ENCODE measurements at regions not wholly inside any gene's neighbourhood (a gene's known extent, or its start where the extent isn't known, plus 50 kb on each side); places are given as distances from the start of the nearest gene placed in this dataset.

GRCh38 chr11:60625262-60625661 is 74.2 kb upstream of the MS4A8 start:
- Histone ChIP-seq H3K4me1 (ENCODE audit: control insufficient read depth in 4 of 4, insufficient read depth in 4 of 4, low read length in 3 of 4) (no peaks in the 10 kb centered on the region), H3K9ac (ENCODE audit: low read depth in 1 of 2, low read length in 2 of 2) (no peak overlapping the region), H3K4me3 (ENCODE audit: low read depth in 1 of 3, low read length in 3 of 3) (no peak overlapping the region), H3K36me3 (ENCODE audit: control insufficient read depth in 4 of 4, insufficient read depth in 3 of 4, low read depth in 1 of 4, low read length in 3 of 4) (no peaks in the 10 kb centered on the region), H3K27ac (ENCODE audit: low read depth in 1 of 2, low read length in 2 of 2) (no peak overlapping the region), H3K9me3 (ENCODE audit: control insufficient read depth in 4 of 4, low read length in 3 of 4) (no peaks in the 10 kb centered on the region), H3K27me3 (ENCODE audit: control insufficient read depth in 4 of 4, insufficient read depth in 4 of 4, low read length in 3 of 4) (no peaks in the 10 kb centered on the region)
- WGBS = 47% methylated on average over 2 of the region's 2 CpGs
- TF ChIP-seq RXRA (IDR thresholded peaks at IDR 0.05) = no peak
- no peak for TF ChIP-seq CTCF (IDR thresholded peaks at IDR 0.05; ENCODE audit: low read depth, low read length, missing input control)
- no peak for DNase-seq (ENCODE audit: low spot score)

GRCh38 chr11:60629399-60629798 is 70.0 kb upstream of the MS4A8 start:
- Histone ChIP-seq H3K27ac (ENCODE audit: low read depth in 1 of 2, low read length in 2 of 2) (no peak overlapping the region), H3K4me3 (ENCODE audit: low read depth in 1 of 3, low read length in 3 of 3) (no peak overlapping the region), H3K9me3 (ENCODE audit: control insufficient read depth in 4 of 4, low read length in 3 of 4) (no peaks in the 10 kb centered on the region), H3K36me3 (ENCODE audit: control insufficient read depth in 4 of 4, insufficient read depth in 3 of 4, low read depth in 1 of 4, low read length in 3 of 4) (no peaks in the 10 kb centered on the region), H3K9ac (ENCODE audit: low read depth in 1 of 2, low read length in 2 of 2) (no peak overlapping the region), H3K27me3 (ENCODE audit: control insufficient read depth in 4 of 4, insufficient read depth in 4 of 4, low read length in 3 of 4) (peaks cover 0 to 3% (median 0%) of the 10 kb centered on the region in 4 donors), H3K4me1 (ENCODE audit: control insufficient read depth in 4 of 4, insufficient read depth in 4 of 4, low read length in 3 of 4) (no peaks in the 10 kb centered on the region)
- TF ChIP-seq RAD21 (IDR thresholded peaks at IDR 0.05) = no peak
- TF ChIP-seq FOXA1 (IDR thresholded peaks at IDR 0.05) = no peak
- no peak for TF ChIP-seq SP1 (IDR thresholded peaks at IDR 0.05)
- no peak for TF ChIP-seq REST (IDR thresholded peaks at IDR 0.05)
- TF ChIP-seq TAF1 (conservative IDR thresholded peaks at IDR 0.05) = no peak
- TF ChIP-seq ZBTB33 (IDR thresholded peaks at IDR 0.05) = no peak
- TF ChIP-seq HNF4G (IDR thresholded peaks at IDR 0.05) = no peak
- no peak for TF ChIP-seq JUND (IDR thresholded peaks at IDR 0.05)
- TF ChIP-seq RXRA (IDR thresholded peaks at IDR 0.05) = no peak
- no peak for TF ChIP-seq MAX (IDR thresholded peaks at IDR 0.05)
- no peak for TF ChIP-seq GABPA (IDR thresholded peaks at IDR 0.05 in 1 of 2, conservative IDR thresholded peaks at IDR 0.05 in 1 of 2)
- no peak for TF ChIP-seq ATF3 (IDR thresholded peaks at IDR 0.05)
- no peak for TF ChIP-seq FOXA2 (IDR thresholded peaks at IDR 0.05)
- no peak for TF ChIP-seq NR2F2 (IDR thresholded peaks at IDR 0.05)
- no peak for TF ChIP-seq EGR1 (IDR thresholded peaks at IDR 0.05; ENCODE audit: low read depth in 2 of 2)
- TF ChIP-seq CTCF (IDR thresholded peaks at IDR 0.05; ENCODE audit: low read depth, low read length, missing input control) = no peak
- no peak for DNase-seq (ENCODE audit: low spot score)

Measured in liver (tissue), 8 donors.